Upper lobe of right lung (tissue), 1 donor: ENCODE measurements at regions not wholly inside any gene's neighbourhood (a gene's known extent, or its start where the extent isn't known, plus 50 kb on each side); places are given as distances from the start of the nearest gene placed in this dataset.

Experiments used
- ATAC-seq: fragments of 200-7000 bp; cut with Tn5 transposase; one replicate; pipeline ENCODE4 v1.9.1; 2020; ENCODE audit warnings: mild to moderate bottlenecking, moderate library complexity
- DNase-seq: peaks from one replicate; pipeline ENCODE4 v3.0.0-alpha.2; 2020
- H3K27ac ChIP-seq: fragments of 200-600 bp; one replicate; pipeline ENCODE4 v1.8.0; 2022
- H3K27me3 ChIP-seq: fragments of 200-600 bp; one replicate; pipeline ENCODE4 v1.8.0; 2022; ENCODE audit warnings: mild to moderate bottlenecking
- H3K36me3 ChIP-seq: fragments of 200-600 bp; one replicate; pipeline ENCODE4 v1.8.0; 2022
- H3K4me1 ChIP-seq: fragments of 200-600 bp; one replicate; pipeline ENCODE4 v1.8.0; 2022
- H3K4me3 ChIP-seq: fragments of 200-600 bp; one replicate; pipeline ENCODE4 v1.8.0; 2022; ENCODE audit warnings: mild to moderate bottlenecking
- H3K9me3 ChIP-seq: fragments of 200-600 bp; one replicate; pipeline ENCODE4 v1.8.0; 2022
- intact Hi-C: fragments of 100-400 bp; cut with DNase I; formaldehyde crosslinking; loops from one replicate; pipeline ENCODE4 v1.11.0; 2022
- TF ChIP-seq, protein P1 (sequence below): fragments of 200-600 bp; IDR thresholded peaks from one replicate; pipeline ENCODE4 v1.8.0; 2022; ENCODE audit warnings: antibody characterized with exemption
- donor health status: DM: no; HTN: yes; CAD: no; lungs with severe emphysema.

GRCh38 chr9:103364753-103365152, 369.6 kb downstream of the CYLC2 start:
- peak; percentile 53 for ATAC-seq

GRCh38 chr9:103371152-103371551, 376.0 kb downstream of the CYLC2 start:
- TF ChIP-seq, protein P1, sequence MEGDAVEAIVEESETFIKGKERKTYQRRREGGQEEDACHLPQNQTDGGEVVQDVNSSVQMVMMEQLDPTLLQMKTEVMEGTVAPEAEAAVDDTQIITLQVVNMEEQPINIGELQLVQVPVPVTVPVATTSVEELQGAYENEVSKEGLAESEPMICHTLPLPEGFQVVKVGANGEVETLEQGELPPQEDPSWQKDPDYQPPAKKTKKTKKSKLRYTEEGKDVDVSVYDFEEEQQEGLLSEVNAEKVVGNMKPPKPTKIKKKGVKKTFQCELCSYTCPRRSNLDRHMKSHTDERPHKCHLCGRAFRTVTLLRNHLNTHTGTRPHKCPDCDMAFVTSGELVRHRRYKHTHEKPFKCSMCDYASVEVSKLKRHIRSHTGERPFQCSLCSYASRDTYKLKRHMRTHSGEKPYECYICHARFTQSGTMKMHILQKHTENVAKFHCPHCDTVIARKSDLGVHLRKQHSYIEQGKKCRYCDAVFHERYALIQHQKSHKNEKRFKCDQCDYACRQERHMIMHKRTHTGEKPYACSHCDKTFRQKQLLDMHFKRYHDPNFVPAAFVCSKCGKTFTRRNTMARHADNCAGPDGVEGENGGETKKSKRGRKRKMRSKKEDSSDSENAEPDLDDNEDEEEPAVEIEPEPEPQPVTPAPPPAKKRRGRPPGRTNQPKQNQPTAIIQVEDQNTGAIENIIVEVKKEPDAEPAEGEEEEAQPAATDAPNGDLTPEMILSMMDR: no peak
- intact Hi-C loops: no loop called here
- Histone ChIP-seq H3K27me3 (no peaks in the 10 kb centered on the region), H3K27ac (no peak overlapping the region), H3K4me3 (no peak overlapping the region), H3K9me3 (no peaks in the 10 kb centered on the region), H3K36me3 (no peaks in the 10 kb centered on the region), H3K4me1 (no peaks in the 10 kb centered on the region)
- ATAC-seq: no peak
- DNase-seq: no peak

More at GRCh38 chr9:103364753-103365152, 369.6 kb downstream of the CYLC2 start:
- intact Hi-C loops: no loop called here
- no peak for DNase-seq
- Histone ChIP-seq H3K36me3 (no peaks in the 10 kb centered on the region), H3K27me3 (no peaks in the 10 kb centered on the region), H3K4me3 (no peak overlapping the region), H3K9me3 (no peaks in the 10 kb centered on the region), H3K4me1 (no peaks in the 10 kb centered on the region), H3K27ac (no peak overlapping the region)
- TF ChIP-seq, protein P1: no peak

DNA sequence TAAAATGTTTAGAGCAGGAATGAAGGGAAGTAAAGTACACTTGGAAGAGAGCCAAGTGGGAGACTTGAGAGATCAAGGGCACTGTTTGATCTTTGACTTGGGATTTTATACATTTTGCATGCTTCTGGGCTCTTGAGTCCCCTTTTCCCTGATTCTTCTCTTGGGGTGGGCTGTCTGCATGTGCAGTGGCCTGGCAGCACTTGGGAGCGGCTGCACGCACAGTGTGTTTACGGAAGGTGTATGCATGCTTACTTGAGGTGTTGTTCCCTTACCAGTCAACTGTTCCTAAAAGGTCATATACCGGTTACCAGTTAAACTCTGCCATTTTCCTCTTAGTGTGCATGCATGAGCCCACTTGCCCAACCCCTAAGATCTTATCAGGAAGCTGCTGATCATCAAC, 377.7 kb downstream of the CYLC2 start:
- no peaks in the 10 kb centered on the region for H3K36me3 ChIP-seq
- no peaks in the 10 kb centered on the region for H3K9me3 ChIP-seq
- DNase-seq (no peak), ATAC-seq (no peak)
- TF ChIP-seq, protein P1: no peak
- no peaks in the 10 kb centered on the region for H3K4me1 ChIP-seq
- no peaks in the 10 kb centered on the region for H3K27me3 ChIP-seq
- intact Hi-C loops: no loop called here
- no peak overlapping the region for H3K4me3 ChIP-seq
- H3K27ac ChIP-seq: no peak overlapping the region

DNA sequence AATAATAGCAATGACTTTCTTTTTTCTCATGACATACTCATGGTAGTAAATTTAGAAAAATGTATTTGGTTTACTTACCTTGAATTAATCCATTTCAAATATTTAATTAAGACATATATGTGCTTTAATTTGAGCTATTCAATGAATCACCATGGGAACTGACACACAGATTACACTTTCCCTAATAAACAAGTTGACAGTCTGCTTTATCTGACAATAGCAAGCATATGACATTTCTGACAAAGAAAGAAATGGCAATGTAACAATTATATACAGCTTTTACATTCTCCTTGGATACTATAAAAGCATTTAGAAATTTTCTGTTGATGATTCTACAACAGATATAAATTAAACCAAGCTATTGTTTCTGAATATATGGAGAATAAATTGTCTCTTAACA, 382.5 kb downstream of the CYLC2 start:
- DNase-seq: no peak
- Histone ChIP-seq H3K4me1 (no peaks in the 10 kb centered on the region), H3K27ac (no peak overlapping the region), H3K27me3 (no peaks in the 10 kb centered on the region), H3K36me3 (no peaks in the 10 kb centered on the region), H3K9me3 (no peaks in the 10 kb centered on the region), H3K4me3 (no peak overlapping the region)
- intact Hi-C loops: no loop called here
- TF ChIP-seq, protein P1: no peak
- ATAC-seq: no peak

GRCh38 chr9:103397868-103398600, 402.9 kb downstream of the CYLC2 start:
- no peaks in the 10 kb centered on the region for H3K4me1 ChIP-seq
- no peak overlapping the region for H3K4me3 ChIP-seq
- DNase-seq (no peak), ATAC-seq (peak; percentile 96)
- no peak overlapping the region for H3K27ac ChIP-seq
- no peaks in the 10 kb centered on the region for H3K9me3 ChIP-seq
- no peaks in the 10 kb centered on the region for H3K36me3 ChIP-seq
- TF ChIP-seq, protein P1: peak; percentile 63
- intact Hi-C loops: no loop called here
- H3K27me3 ChIP-seq: no peaks in the 10 kb centered on the region

- no peaks in the 10 kb centered on the region for H3K36me3 ChIP-seq
- H3K27ac ChIP-seq: no peak overlapping the region
- intact Hi-C loops: no loop called here
- TF ChIP-seq, protein P1: no peak
- ATAC-seq: no peak
- no peaks in the 10 kb centered on the region for H3K27me3 ChIP-seq
- H3K4me3 ChIP-seq: no peak overlapping the region
- H3K9me3 ChIP-seq: no peaks in the 10 kb centered on the region
- DNase-seq: no peak
- H3K4me1 ChIP-seq: no peaks in the 10 kb centered on the region
Observed at GRCh38 chr9:103399535-103399934, 404.4 kb downstream of the CYLC2 start.
